MM.1S (cell line): ENCODE measurements at regions not wholly inside any gene's neighbourhood (a gene's known extent, or its start where the extent isn't known, plus 50 kb on each side); places are given as distances from the start of the nearest gene placed in this dataset.

ENCODE experiments used
- DNase-seq: peaks from one replicate; pipeline ENCODE4 v3.0.0-alpha.2; 2015
- H2AFZ ChIP-seq: fragments of 300-600 bp; sonication (generic); 2 replicates; pipeline ENCODE4 v1.6.0; 2016; ENCODE audit warnings: antibody characterized with exemption, low read length
- H3F3A ChIP-seq: fragments of 300-600 bp; sonication (generic); 2 replicates; pipeline ENCODE4 v1.6.1; 2016; ENCODE audit warnings: mild to moderate bottlenecking, antibody characterized with exemption, low read length, moderate library complexity, mixed read lengths; ENCODE audit not compliant: insufficient read depth
- H3K27ac ChIP-seq: fragments of 300-600 bp; sonication (generic); 2 replicates; pipeline ENCODE4 v1.5.1; 2016; ENCODE audit warnings: mild to moderate bottlenecking, low read length
- H3K27me3 ChIP-seq: fragments of 300-600 bp; sonication (generic); replicated peaks from 2 replicates; pipeline ENCODE4 v1.6.0; 2016; ENCODE audit warnings: low read length; ENCODE audit not compliant: insufficient read depth
- H3K36me3 ChIP-seq: fragments of 300-600 bp; sonication (generic); replicated peaks from 2 replicates; pipeline ENCODE4 v1.6.1; 2016; ENCODE audit warnings: mild to moderate bottlenecking, low read length, mixed read lengths; ENCODE audit not compliant: insufficient read depth
- H3K4me1 ChIP-seq: fragments of 300-600 bp; sonication (generic); 2 replicates; pipeline ENCODE4 v1.6.1; 2016; ENCODE audit warnings: low read length, mixed read lengths
- H3K4me2 ChIP-seq: fragments of 300-600 bp; sonication (generic); 2 replicates; pipeline ENCODE4 v1.6.0; 2016; ENCODE audit warnings: low read depth, low read length
- H3K4me3 ChIP-seq: fragments of 300-600 bp; sonication (generic); 2 replicates; pipeline ENCODE4 v1.5.1; 2016; ENCODE audit warnings: low read length, mixed read lengths
- H3K79me2 ChIP-seq: fragments of 300-600 bp; sonication (generic); 2 replicates; pipeline ENCODE4 v1.6.1; 2016; ENCODE audit warnings: mixed run types, low read length, mixed read lengths
- H3K9ac ChIP-seq: fragments of 300-600 bp; sonication (generic); 2 replicates; pipeline ENCODE4 v1.6.1; 2016; ENCODE audit warnings: low read length, mixed read lengths
- H3K9me2 ChIP-seq: fragments of 300-600 bp; sonication (generic); replicated peaks from 2 replicates; pipeline ENCODE4 v1.6.1; 2016; ENCODE audit warnings: mild to moderate bottlenecking, low read length, mixed read lengths; ENCODE audit not compliant: insufficient read depth
- H3K9me3 ChIP-seq: fragments of 300-600 bp; sonication (generic); replicated peaks from 2 replicates; pipeline ENCODE4 v1.6.1; 2016; ENCODE audit warnings: mild to moderate bottlenecking, low read length, mixed read lengths; ENCODE audit not compliant: insufficient read depth
- H4K20me1 ChIP-seq: fragments of 300-600 bp; sonication (generic); 2 replicates; pipeline ENCODE4 v1.6.1; 2016; ENCODE audit warnings: mild to moderate bottlenecking, low read length, moderate library complexity, mixed read lengths; ENCODE audit not compliant: insufficient read depth
- EZH2 ChIP-seq: fragments of 300-600 bp; sonication (generic); optimal IDR thresholded peaks from 2 replicates; pipeline ENCODE3; 2017; ENCODE audit warnings: low read depth, mild to moderate bottlenecking, antibody characterized with exemption, low read length, mixed read lengths
- EZH2phosphoT487 ChIP-seq: fragments of 300-600 bp; sonication (generic); IDR thresholded peaks from 2 replicates; pipeline ENCODE4 v1.6.1; 2018; ENCODE audit warnings: antibody characterized with exemption, low read length
- TF ChIP-seq, protein P1 (sequence below): fragments of 300-600 bp; sonication (generic); IDR thresholded peaks from 2 replicates; pipeline ENCODE4 v1.5.1; 2016; ENCODE audit warnings: antibody characterized with exemption, low read length, mixed read lengths

DNA sequence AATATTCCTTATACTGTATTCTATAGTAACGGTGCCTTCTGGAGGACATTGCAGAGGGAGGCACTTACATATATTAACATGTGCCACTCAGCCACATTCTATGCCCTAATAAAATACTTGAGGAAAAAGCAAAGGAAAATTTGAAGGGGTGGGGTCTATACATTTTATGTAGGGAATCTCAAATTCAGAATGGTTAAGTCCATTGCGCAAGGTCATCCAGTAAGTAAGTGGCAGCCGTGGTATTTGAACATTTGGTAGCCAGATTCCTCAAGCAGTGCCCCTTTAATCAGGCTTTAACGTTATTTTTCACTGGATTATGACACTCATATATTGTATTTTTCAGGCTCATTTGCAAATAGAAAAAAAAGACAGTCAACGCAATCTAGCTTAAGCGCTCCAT lies 738.3 kb downstream of the DOK5 start:
- no peak overlapping the region for H3K4me3 ChIP-seq
- no peaks in the 10 kb centered on the region for H3K9me2 ChIP-seq
- no peaks in the 10 kb centered on the region for H3K9me3 ChIP-seq
- no peaks in the 10 kb centered on the region for H3K79me2 ChIP-seq
- no peak overlapping the region for H3K4me2 ChIP-seq
- no peaks in the 10 kb centered on the region for H3K36me3 ChIP-seq
- no peak overlapping the region for H2AFZ ChIP-seq
- H3K4me1 ChIP-seq, result no peaks in the 10 kb centered on the region
- H3K27me3 ChIP-seq, result no peaks in the 10 kb centered on the region
- no peak for DNase-seq
- H4K20me1 ChIP-seq, result no peaks in the 10 kb centered on the region
- no peak for TF ChIP-seq EZH2phosphoT487
- TF ChIP-seq, protein P1, sequence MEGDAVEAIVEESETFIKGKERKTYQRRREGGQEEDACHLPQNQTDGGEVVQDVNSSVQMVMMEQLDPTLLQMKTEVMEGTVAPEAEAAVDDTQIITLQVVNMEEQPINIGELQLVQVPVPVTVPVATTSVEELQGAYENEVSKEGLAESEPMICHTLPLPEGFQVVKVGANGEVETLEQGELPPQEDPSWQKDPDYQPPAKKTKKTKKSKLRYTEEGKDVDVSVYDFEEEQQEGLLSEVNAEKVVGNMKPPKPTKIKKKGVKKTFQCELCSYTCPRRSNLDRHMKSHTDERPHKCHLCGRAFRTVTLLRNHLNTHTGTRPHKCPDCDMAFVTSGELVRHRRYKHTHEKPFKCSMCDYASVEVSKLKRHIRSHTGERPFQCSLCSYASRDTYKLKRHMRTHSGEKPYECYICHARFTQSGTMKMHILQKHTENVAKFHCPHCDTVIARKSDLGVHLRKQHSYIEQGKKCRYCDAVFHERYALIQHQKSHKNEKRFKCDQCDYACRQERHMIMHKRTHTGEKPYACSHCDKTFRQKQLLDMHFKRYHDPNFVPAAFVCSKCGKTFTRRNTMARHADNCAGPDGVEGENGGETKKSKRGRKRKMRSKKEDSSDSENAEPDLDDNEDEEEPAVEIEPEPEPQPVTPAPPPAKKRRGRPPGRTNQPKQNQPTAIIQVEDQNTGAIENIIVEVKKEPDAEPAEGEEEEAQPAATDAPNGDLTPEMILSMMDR, result no peak
- no peaks in the 10 kb centered on the region for H3F3A ChIP-seq
- H3K27ac ChIP-seq, result no peak overlapping the region
- H3K9ac ChIP-seq, result no peak overlapping the region

DNA sequence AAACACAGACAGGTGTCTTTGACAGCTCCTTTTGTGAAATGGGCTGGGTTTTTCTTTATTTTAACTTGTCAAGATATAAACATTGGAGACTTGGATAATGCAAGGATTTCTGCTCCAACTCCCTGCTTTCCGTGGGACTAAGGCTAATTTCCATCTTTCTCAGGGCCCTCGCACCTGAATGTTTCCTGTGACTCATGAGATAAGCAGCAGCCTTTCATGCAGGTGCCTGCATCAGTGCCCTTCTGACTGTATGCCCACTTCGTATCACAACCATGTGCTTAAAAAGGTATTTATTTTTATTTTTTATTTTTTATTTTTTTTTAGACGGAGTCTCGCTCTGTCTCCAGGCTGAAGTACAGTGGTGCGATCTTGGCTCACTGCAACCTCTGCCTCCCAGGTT lies 736.1 kb downstream of the DOK5 start:
- DNase-seq, result no peak
- Histone ChIP-seq H3K4me2 (no peak overlapping the region), H3K9ac (no peak overlapping the region), H3K79me2 (no peaks in the 10 kb centered on the region), H3K27ac (no peak overlapping the region), H3K4me1 (no peaks in the 10 kb centered on the region), H4K20me1 (no peaks in the 10 kb centered on the region), H3K9me3 (no peaks in the 10 kb centered on the region), H3K27me3 (no peaks in the 10 kb centered on the region), H3K4me3 (no peak overlapping the region), H2AFZ (no peak overlapping the region), H3F3A (no peaks in the 10 kb centered on the region), H3K9me2 (no peaks in the 10 kb centered on the region), H3K36me3 (no peaks in the 10 kb centered on the region)
- TF ChIP-seq EZH2 (no peak), EZH2phosphoT487 (no peak)
- TF ChIP-seq, protein P1, result no peak

DNA sequence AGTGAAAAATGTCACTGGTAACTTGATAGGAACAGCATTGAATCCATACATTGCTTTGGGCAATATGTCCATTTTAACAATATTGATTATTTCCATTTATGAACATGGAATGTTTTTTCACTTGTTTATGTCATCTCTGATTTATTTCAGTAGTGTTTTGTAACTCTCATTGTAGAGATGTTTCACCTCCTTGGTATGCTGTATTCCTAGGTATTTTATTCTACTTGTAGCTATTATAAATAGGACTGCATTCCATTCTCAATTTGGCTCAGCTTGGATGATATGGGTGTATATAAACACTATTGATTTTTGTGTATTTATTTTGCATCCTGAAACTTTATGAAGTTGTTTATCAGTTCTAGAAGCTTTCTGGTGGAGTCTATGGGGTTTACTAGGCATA lies 730.3 kb downstream of the DOK5 start:
- no peak for TF ChIP-seq EZH2phosphoT487
- no peak for TF ChIP-seq EZH2
- TF ChIP-seq, protein P1, result no peak
- no peak overlapping the region for H2AFZ ChIP-seq
- no peaks in the 10 kb centered on the region for H3K79me2 ChIP-seq
- H3K9ac ChIP-seq, result no peak overlapping the region
- no peak overlapping the region for H3K4me3 ChIP-seq
- DNase-seq, result no peak
- H3K9me2 ChIP-seq, result no peaks in the 10 kb centered on the region
- no peak overlapping the region for H3K27ac ChIP-seq
- no peaks in the 10 kb centered on the region for H3K9me3 ChIP-seq
- no peaks in the 10 kb centered on the region for H3K27me3 ChIP-seq
- no peaks in the 10 kb centered on the region for H3F3A ChIP-seq
- no peaks in the 10 kb centered on the region for H3K36me3 ChIP-seq
- H3K4me2 ChIP-seq, result no peak overlapping the region
- H4K20me1 ChIP-seq, result no peaks in the 10 kb centered on the region
- H3K4me1 ChIP-seq, result no peaks in the 10 kb centered on the region

DNA sequence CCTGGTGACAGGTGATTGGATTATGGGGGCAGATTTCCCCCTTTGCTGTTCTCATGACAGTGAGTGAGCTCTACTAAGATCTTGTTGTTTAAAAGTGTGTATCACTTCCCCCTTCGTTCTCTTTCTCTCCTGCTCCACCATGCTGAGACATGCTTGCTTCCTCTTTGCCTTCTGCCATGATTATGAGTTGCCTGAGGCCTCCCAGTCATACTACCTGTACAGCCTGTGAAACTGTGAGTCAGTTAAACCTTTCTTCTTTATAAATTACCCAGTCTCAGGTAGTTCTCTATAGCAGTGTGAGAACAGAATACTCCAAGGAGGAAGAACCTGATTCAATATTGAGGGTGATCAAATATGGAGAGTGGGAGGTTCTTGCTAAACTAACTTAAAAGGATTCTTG lies 724.9 kb downstream of the DOK5 start:
- Histone ChIP-seq H3K79me2 (no peaks in the 10 kb centered on the region), H3K4me2 (no peak overlapping the region), H4K20me1 (no peaks in the 10 kb centered on the region), H3K9me3 (no peaks in the 10 kb centered on the region), H3K9me2 (no peaks in the 10 kb centered on the region), H3K27ac (no peak overlapping the region), H2AFZ (no peak overlapping the region), H3K4me1 (no peaks in the 10 kb centered on the region), H3K36me3 (no peaks in the 10 kb centered on the region), H3K9ac (no peak overlapping the region), H3K4me3 (no peak overlapping the region), H3F3A (no peaks in the 10 kb centered on the region), H3K27me3 (no peaks in the 10 kb centered on the region)
- DNase-seq, result no peak
- TF ChIP-seq, protein P1, result no peak
- TF ChIP-seq EZH2phosphoT487 (no peak), EZH2 (no peak)
